K562 (cell line): ENCODE measurements at regions not wholly inside any gene's neighbourhood (a gene's known extent, or its start where the extent isn't known, plus 50 kb on each side); places are given as distances from the start of the nearest gene placed in this dataset.

Experiments
- ATAC-seq: fragments of 200-7000 bp; cut with Tn5 transposase; 3 replicates; pipeline ENCODE4 v1.9.1; 2020; ENCODE audit warnings: moderate library complexity
- BruUV-seq: library from RNA; stranded (reverse); fragments of 400-500 nt; replicated peaks from 2 replicates; lab custom pipeline; 2021; lab: Mats Ljungman, UMichigan
- CTCF ChIA-PET: fragments of 300-600 bp; formaldehyde crosslinking; extraction: SDS; loops from one replicate; lab custom pipeline; 2021; ENCODE audit warnings: low intra/inter-chr PET ratio; lab: Yijun Ruan, JAX
- POLR2A ChIA-PET: fragments of 300-600, 350-650 bp; sonication (Branson Sonifier 250); formaldehyde crosslinking; extraction: SDS; loops from one replicate; lab custom pipeline; 2021; ENCODE audit warnings: antibody characterized with exemption, inconsistent platforms; lab: Yijun Ruan, JAX
- DNase-seq, 4 experiments: peaks; one replicate each; pipeline versions ENCODE4 v3.0.0 to v3.0.0-alpha.2; 2011 to 2018; ENCODE audit warnings: low spot score in 3 of 4, mixed read lengths in 3 of 4; ENCODE audit errors: extremely low read depth in 1 of 4
- FAIRE-seq: peaks from 2 replicates; lab custom pipeline; 2011; peaks lifted over from hg19 to GRCh38; lab: Jason Lieb, UNC
- H2AFZ ChIP-seq: 2 replicates; pipeline ENCODE4 v1.6.0; 2011; ENCODE audit warnings: low read depth, low read length, control low read depth, inconsistent platforms
- H3K27ac ChIP-seq: fragments of 200-600 bp; 3 replicates; pipeline ENCODE4 v1.8.0; 2011; ENCODE audit warnings: low read depth, mild to moderate bottlenecking, control low read depth, inconsistent platforms, low read length, moderate library complexity, mixed read lengths; ENCODE audit errors: extremely low read depth
- H3K27me3 ChIP-seq, 2 experiments: fragments of 300-600 bp in 1 of 2; 2 replicates in 1 of 2; 3 replicates in 1 of 2; pipeline versions ENCODE4 v1.6.0 to v1.8.0; 2011; ENCODE audit warnings: inconsistent platforms in 2 of 2, low read length in 2 of 2, mild to moderate bottlenecking in 1 of 2, mixed read lengths in 1 of 2, moderate library complexity in 1 of 2; ENCODE audit not compliant: control insufficient read depth in 2 of 2, insufficient read depth in 2 of 2
- H3K36me3 ChIP-seq: fragments of 300-600 bp; 3 replicates; pipeline ENCODE4 v1.8.0; 2011; ENCODE audit warnings: mild to moderate bottlenecking, low read length, inconsistent platforms; ENCODE audit not compliant: control insufficient read depth, insufficient read depth
- H3K4me1 ChIP-seq, 2 experiments: fragments of 200-600 bp in 1 of 2; replicated peaks in 1 of 2; 2 replicates in 1 of 2; 3 replicates in 1 of 2; pipeline versions ENCODE4 v1.5.1 to v1.8.0; 2011; ENCODE audit warnings: inconsistent platforms in 2 of 2, low read length in 2 of 2, mild to moderate bottlenecking in 1 of 2, mixed read lengths in 1 of 2, moderate library complexity in 1 of 2; ENCODE audit not compliant: control insufficient read depth in 2 of 2, insufficient read depth in 2 of 2
- H3K4me2 ChIP-seq: 2 replicates; pipeline ENCODE4 v1.6.1; 2011; ENCODE audit warnings: low read length, control low read depth, inconsistent platforms, mixed read lengths; ENCODE audit not compliant: insufficient read depth
- H3K4me3 ChIP-seq: fragments of 200-600 bp; sonication (generic), shearing (Covaris generic); 2 replicates; pipeline ENCODE4 v1.5.1; 2016; ENCODE audit warnings: control low read depth, inconsistent platforms
- H3K79me2 ChIP-seq: fragments of 200-600 bp; 3 replicates; pipeline ENCODE4 v1.8.0; 2011; ENCODE audit warnings: low read length, inconsistent platforms; ENCODE audit not compliant: control insufficient read depth, insufficient read depth
- H3K9ac ChIP-seq, 2 experiments: 2 replicates each; pipeline versions ENCODE4 v1.6.0 to v1.6.1; 2011; ENCODE audit warnings: low read depth in 2 of 2, low read length in 2 of 2, control low read depth in 1 of 2, inconsistent platforms in 1 of 2, mild to moderate bottlenecking in 1 of 2, mixed read lengths in 1 of 2; ENCODE audit not compliant: insufficient read depth in 1 of 2
- H3K9me1 ChIP-seq: one replicate; pipeline ENCODE4 v1.6.0; 2011; ENCODE audit warnings: inconsistent platforms, mild to moderate bottlenecking, low read length, moderate library complexity; ENCODE audit not compliant: control insufficient read depth, insufficient read depth
- H3K9me3 ChIP-seq: replicated peaks from 2 replicates; pipeline ENCODE4 v1.5.1; 2011; ENCODE audit warnings: low read depth, low read length, inconsistent platforms; ENCODE audit not compliant: control insufficient read depth, insufficient read depth
- H4K20me1 ChIP-seq: replicated peaks from 2 replicates; pipeline ENCODE4 v1.6.1; 2011; ENCODE audit warnings: low read length, inconsistent platforms, mixed read lengths; ENCODE audit not compliant: control insufficient read depth, insufficient read depth
- IFI16 ChIP-seq: fragments of 250-450 bp; sonication (Bioruptor Pico); IDR thresholded peaks from 2 replicates; pipeline ENCODE4 v2.1.2; 2022; ENCODE audit warnings: mild to moderate bottlenecking, inconsistent platforms
- MAFF ChIP-seq: IDR thresholded peaks from 2 replicates; pipeline ENCODE4 v1.6.1; 2012; ENCODE audit warnings: low read length, improper control_type of control experiment
- MEIS2 ChIP-seq: fragments of 450-650 bp; IDR thresholded peaks from 2 replicates; pipeline ENCODE4 v1.6.1; 2014; ENCODE audit warnings: mild to moderate bottlenecking; ENCODE audit not compliant: partially characterized antibody
- POLR2G ChIP-seq: fragments of 200-400 bp; formaldehyde crosslinking; IDR thresholded peaks from 2 replicates; pipeline ENCODE4 v1.6.1; 2017; ENCODE audit warnings: low read depth, mild to moderate bottlenecking, antibody characterized with exemption, low read length, moderate library complexity
- PTRF ChIP-seq: fragments of 450-650 bp; IDR thresholded peaks from 2 replicates; pipeline ENCODE4 v1.6.1; 2016; ENCODE audit warnings: mild to moderate bottlenecking, missing genetic modification characterization, missing compliant biosample characterization
- SMARCC2 ChIP-seq: fragments of 450-650 bp; IDR thresholded peaks from 2 replicates; pipeline ENCODE4 v1.6.1; 2017; ENCODE audit warnings: antibody characterized with exemption, moderate library complexity, mild to moderate bottlenecking, low read depth
- YY1 ChIP-seq, 3 experiments: IDR thresholded peaks; 2 replicates each; pipeline ENCODE4 v1.6.1; 2011; ENCODE audit warnings: low read length in 2 of 3, mild to moderate bottlenecking in 2 of 3, moderate library complexity in 2 of 3, borderline replicate concordance in 1 of 3, control low read depth in 1 of 3, low read depth in 1 of 3; ENCODE audit not compliant: insufficient read depth in 3 of 3, insufficient replicate concordance in 2 of 3, control insufficient read depth in 1 of 3, insufficient read length in 1 of 3; ENCODE audit errors: extremely low read depth in 1 of 3
- WGBS: fragments of 100-300 bp; shearing (Covaris generic); methylation state at CpG from one replicate; pipeline ENCODE4 v1.1.6; 2016; ENCODE audit warnings: low coverage, mixed read lengths; ENCODE audit not compliant: insufficient coverage; ENCODE audit errors: missing lambda C conversion rate; 5-methylcytosine and 5-hydroxymethylcytosine counted together
- in situ Hi-C: fragments of 300-500 bp; cut with MboI; formaldehyde crosslinking; loops from 4 replicates; pipeline ENCODE4 v1.15.0; 2018; ENCODE audit warnings: inconsistent platforms, mixed read lengths
- intact Hi-C: fragments of 100-400 bp; cut with micrococcal nuclease; formaldehyde crosslinking; loops from 2 replicates; pipeline ENCODE4 v1.14.2; 2022
- TF ChIP-seq, protein P1 (sequence below): fragments of 250-450 bp; sonication (Bioruptor Pico); IDR thresholded peaks from 2 replicates; pipeline ENCODE4 v1.5.0; 2020; ENCODE audit warnings: mild to moderate bottlenecking
- TF ChIP-seq, protein P2 (sequence below): fragments of 450-650 bp; IDR thresholded peaks from 2 replicates; pipeline ENCODE4 v1.6.1; 2016; ENCODE audit warnings: mild to moderate bottlenecking, moderate library complexity

GRCh38 chr3:18097989-18098388 lies 327.1 kb downstream of the SATB1 start:
- ATAC-seq (no peak), FAIRE-seq (peak; percentile 42), DNase-seq (no peak)
- Histone ChIP-seq H2AFZ (no peak overlapping the region), H3K4me3 (no peak overlapping the region), H3K36me3 (no peaks in the 10 kb centered on the region), H3K4me1 (no peaks in the 10 kb centered on the region; a peak in 1 of 5 replicates), H3K27me3 (no peaks in the 10 kb centered on the region), H3K79me2 (no peaks in the 10 kb centered on the region), H3K27ac (no peak overlapping the region), H3K9ac (no peak overlapping the region), H3K9me1 (no peaks in the 10 kb centered on the region), H3K9me3 (no peaks in the 10 kb centered on the region), H3K4me2 (no peak overlapping the region), H4K20me1 (no peaks in the 10 kb centered on the region)
- WGBS, result 2% methylated on average over 3 of the region's 3 CpGs
- in situ Hi-C loops (no loop called here), intact Hi-C loops (no loop called here)
- CTCF ChIA-PET, result no interaction called here
- BruUV-seq, result no TSS peak
- POLR2A ChIA-PET, result interaction anchor here (0.6 kb wide), 1 partner anchor 70 kb away, joined by 3 read pairs; no protein-coding TSS in a partner anchor
- TF ChIP-seq, protein P1, sequence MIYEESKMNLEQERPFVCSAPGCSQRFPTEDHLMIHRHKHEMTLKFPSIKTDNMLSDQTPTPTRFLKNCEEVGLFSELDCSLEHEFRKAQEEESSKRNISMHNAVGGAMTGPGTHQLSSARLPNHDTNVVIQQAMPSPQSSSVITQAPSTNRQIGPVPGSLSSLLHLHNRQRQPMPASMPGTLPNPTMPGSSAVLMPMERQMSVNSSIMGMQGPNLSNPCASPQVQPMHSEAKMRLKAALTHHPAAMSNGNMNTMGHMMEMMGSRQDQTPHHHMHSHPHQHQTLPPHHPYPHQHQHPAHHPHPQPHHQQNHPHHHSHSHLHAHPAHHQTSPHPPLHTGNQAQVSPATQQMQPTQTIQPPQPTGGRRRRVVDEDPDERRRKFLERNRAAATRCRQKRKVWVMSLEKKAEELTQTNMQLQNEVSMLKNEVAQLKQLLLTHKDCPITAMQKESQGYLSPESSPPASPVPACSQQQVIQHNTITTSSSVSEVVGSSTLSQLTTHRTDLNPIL, result no peak
- TF ChIP-seq MAFF (no peak), SMARCC2 (no peak), PTRF (no peak), YY1 (IDR thresholded peaks at IDR 0.05; ENCODE audit: borderline replicate concordance in 1 of 3, control insufficient read depth in 1 of 3, extremely low read depth in 1 of 3, insufficient read depth in 3 of 3, insufficient read length in 1 of 3, insufficient replicate concordance in 2 of 3, low read depth in 1 of 3, low read length in 2 of 3) (no peak), IFI16 (CRISPR knock-in tag) (no peak), POLR2G (no peak), MEIS2 (no peak)
- TF ChIP-seq, protein P2, sequence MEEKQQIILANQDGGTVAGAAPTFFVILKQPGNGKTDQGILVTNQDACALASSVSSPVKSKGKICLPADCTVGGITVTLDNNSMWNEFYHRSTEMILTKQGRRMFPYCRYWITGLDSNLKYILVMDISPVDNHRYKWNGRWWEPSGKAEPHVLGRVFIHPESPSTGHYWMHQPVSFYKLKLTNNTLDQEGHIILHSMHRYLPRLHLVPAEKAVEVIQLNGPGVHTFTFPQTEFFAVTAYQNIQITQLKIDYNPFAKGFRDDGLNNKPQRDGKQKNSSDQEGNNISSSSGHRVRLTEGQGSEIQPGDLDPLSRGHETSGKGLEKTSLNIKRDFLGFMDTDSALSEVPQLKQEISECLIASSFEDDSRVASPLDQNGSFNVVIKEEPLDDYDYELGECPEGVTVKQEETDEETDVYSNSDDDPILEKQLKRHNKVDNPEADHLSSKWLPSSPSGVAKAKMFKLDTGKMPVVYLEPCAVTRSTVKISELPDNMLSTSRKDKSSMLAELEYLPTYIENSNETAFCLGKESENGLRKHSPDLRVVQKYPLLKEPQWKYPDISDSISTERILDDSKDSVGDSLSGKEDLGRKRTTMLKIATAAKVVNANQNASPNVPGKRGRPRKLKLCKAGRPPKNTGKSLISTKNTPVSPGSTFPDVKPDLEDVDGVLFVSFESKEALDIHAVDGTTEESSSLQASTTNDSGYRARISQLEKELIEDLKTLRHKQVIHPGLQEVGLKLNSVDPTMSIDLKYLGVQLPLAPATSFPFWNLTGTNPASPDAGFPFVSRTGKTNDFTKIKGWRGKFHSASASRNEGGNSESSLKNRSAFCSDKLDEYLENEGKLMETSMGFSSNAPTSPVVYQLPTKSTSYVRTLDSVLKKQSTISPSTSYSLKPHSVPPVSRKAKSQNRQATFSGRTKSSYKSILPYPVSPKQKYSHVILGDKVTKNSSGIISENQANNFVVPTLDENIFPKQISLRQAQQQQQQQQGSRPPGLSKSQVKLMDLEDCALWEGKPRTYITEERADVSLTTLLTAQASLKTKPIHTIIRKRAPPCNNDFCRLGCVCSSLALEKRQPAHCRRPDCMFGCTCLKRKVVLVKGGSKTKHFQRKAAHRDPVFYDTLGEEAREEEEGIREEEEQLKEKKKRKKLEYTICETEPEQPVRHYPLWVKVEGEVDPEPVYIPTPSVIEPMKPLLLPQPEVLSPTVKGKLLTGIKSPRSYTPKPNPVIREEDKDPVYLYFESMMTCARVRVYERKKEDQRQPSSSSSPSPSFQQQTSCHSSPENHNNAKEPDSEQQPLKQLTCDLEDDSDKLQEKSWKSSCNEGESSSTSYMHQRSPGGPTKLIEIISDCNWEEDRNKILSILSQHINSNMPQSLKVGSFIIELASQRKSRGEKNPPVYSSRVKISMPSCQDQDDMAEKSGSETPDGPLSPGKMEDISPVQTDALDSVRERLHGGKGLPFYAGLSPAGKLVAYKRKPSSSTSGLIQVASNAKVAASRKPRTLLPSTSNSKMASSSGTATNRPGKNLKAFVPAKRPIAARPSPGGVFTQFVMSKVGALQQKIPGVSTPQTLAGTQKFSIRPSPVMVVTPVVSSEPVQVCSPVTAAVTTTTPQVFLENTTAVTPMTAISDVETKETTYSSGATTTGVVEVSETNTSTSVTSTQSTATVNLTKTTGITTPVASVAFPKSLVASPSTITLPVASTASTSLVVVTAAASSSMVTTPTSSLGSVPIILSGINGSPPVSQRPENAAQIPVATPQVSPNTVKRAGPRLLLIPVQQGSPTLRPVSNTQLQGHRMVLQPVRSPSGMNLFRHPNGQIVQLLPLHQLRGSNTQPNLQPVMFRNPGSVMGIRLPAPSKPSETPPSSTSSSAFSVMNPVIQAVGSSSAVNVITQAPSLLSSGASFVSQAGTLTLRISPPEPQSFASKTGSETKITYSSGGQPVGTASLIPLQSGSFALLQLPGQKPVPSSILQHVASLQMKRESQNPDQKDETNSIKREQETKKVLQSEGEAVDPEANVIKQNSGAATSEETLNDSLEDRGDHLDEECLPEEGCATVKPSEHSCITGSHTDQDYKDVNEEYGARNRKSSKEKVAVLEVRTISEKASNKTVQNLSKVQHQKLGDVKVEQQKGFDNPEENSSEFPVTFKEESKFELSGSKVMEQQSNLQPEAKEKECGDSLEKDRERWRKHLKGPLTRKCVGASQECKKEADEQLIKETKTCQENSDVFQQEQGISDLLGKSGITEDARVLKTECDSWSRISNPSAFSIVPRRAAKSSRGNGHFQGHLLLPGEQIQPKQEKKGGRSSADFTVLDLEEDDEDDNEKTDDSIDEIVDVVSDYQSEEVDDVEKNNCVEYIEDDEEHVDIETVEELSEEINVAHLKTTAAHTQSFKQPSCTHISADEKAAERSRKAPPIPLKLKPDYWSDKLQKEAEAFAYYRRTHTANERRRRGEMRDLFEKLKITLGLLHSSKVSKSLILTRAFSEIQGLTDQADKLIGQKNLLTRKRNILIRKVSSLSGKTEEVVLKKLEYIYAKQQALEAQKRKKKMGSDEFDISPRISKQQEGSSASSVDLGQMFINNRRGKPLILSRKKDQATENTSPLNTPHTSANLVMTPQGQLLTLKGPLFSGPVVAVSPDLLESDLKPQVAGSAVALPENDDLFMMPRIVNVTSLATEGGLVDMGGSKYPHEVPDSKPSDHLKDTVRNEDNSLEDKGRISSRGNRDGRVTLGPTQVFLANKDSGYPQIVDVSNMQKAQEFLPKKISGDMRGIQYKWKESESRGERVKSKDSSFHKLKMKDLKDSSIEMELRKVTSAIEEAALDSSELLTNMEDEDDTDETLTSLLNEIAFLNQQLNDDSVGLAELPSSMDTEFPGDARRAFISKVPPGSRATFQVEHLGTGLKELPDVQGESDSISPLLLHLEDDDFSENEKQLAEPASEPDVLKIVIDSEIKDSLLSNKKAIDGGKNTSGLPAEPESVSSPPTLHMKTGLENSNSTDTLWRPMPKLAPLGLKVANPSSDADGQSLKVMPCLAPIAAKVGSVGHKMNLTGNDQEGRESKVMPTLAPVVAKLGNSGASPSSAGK, result no peak
